Amniotic epithelial cell (primary cell): ENCODE measurements at regions not wholly inside any gene's neighbourhood (a gene's known extent, or its start where the extent isn't known, plus 50 kb on each side); places are given as distances from the start of the nearest gene placed in this dataset.
A peak's percentile ranks its signal among the peaks of the same experiment; 100 is the strongest.

Source experiments
- DNase-seq: peaks from one replicate; pipeline ENCODE4 v3.0.0-alpha.2; 2010; ENCODE audit warnings: low read depth

DNA sequence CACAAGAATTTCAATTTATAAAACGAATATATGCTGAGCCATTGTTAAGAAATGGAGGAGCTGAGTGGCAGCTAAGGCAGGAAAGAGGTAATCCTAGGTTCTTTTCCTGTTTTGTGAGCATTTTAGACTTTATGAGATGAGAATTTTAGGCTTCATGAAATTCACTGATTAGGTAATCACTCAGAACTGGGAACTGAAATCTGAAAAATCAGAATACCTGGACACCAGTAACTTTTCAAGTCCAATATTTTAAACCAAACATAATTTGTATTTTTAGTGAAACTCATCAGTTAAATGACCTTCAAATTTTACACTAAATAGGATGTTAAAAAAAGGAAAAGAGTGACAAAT lies 389.9 kb downstream of the HTR1B start:
- DNase-seq = no peak

DNA sequence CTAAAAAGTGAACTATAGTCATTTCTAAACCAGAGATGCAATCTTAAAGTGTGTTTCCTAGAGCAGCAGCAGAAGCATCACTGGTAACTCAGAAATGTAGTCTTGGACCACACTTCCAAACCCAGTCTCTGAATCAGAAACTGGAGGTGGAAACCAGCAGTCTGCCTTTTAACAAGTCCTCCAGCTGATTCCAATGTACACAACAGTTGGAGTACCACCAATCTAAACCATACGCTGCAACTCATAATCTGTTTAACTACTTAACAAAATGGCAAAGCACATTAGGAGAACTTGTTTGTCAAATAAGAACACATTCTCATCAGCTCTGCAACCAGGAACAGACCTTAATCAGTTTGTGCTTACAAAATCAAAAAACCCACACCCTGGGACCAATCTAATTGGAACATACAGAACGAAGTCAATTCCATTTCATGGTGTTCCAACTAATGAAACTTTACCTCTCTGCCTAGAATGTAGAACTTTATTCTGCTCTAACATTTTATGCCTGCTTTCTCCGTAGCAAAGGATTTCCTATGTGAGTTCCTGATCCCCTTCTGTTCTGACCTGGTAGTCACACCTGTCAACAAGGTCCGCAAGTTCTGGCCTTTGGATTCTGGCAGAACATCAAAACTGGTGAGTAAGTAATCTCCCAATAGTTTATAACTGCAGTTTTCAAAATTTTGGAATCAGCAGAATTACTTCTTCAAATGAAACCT lies 390.4 kb downstream of the HTR1B start:
- no peak for DNase-seq

DNA sequence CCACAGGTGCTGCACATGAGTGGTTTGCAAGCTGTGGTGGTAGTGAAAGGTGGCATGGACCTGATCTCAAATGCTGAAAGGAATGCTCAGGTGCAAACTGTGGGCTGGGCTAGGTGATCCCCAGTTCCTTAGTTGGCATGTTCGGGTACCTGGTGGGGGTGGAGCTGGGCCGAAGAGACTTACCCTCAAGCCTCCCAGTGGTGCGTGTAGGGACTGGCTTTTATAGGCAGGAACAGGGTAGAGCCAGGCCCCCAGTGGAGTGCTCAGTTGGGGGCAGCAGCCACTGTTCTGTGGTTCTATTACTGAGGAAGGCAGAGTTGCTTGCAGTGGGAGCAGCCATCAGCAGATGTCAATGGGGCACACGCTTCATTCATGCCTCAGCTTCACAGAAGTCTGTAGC lies 399.8 kb downstream of the HTR1B start:
- DNase-seq = no peak

DNA sequence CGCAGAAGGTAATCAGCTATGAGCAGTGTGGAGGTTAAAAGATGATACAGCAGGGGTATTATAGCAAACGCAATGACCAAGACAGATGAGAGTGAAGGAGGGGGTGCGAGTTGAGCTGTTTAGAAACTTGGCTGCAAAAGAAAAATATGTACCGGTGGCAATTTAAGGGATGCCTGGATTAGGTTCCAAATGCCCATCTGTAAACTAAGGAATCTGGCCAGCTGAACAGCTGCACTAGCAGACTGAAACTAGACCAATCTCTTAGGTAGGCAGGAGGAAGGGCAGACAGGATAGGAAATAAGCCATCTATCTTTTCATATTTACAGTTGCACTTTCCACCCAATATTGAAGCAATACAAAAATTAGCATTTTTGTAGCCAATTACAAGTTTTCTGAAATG lies 407.6 kb downstream of the HTR1B start:
- no peak for DNase-seq

GRCh38 chr6:77040568-77041195 lies 422.6 kb downstream of the HTR1B start:
- DNase-seq = peak; percentile 24

- peak; percentile 47 for DNase-seq
Observed at GRCh38 chr6:77038807-77039206, 424.5 kb downstream of the HTR1B start.

DNA sequence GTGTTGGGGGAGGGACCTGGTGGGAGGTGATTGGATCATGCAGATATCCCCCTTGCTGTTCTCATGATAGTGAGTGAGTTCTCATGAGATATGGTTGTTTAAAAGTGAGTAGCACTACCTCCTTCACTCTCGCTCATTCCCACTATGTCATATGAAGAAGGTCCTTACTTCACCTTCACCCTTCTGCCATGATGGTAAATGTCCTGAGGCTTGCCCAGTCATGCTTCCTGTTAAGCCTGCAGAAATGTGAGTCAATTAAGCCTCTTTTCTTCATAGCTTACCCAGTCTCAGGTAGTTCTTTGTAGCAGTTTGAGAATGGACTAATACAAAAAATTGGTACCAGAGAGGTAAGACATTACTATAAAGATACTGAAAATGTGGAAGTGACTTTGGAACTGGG lies 425.9 kb downstream of the HTR1B start:
- DNase-seq = no peak

DNA sequence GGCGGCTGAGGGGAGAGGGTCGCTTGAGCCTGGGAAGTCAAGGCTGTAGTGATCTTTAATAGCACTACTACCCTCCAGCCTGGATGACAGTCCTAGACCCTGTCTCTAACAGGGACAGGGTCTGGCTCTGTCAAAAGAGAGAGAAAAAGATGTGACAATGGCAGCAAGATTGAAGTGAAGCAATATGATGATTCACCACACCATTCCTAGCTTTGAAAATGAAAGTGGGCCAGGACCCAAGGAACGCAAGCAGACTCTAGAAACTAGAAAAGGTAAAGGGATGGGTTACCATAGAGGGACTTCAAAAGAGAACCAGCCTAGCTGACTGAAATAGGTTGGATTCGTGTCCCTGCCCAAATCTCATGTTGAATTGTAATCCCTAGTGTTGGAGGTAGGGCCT lies 426.9 kb downstream of the HTR1B start:
- DNase-seq = no peak

DNA sequence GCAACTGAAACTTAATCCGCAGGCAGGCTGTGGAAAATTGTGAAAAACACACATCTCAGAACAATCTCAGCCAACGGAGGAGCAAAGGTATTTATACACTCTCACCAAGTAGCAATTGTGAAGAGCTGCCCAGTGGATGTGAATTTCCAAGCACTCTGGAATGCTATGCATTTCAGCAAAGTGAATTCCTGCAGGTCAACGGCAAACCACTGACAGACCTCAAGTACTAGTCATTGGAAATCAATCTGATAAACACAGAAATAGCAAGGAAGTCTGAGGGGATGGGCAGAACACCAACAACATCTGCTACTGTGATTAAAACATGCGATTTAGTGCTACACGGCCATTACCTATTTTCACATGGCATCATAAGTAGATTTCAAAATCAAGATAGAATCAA lies 429.1 kb downstream of the HTR1B start:
- DNase-seq = peak; percentile 95

GRCh38 chr6:77030929-77031674 lies 432.2 kb downstream of the HTR1B start:
- DNase-seq = peak; percentile 74

GRCh38 chr6:77026341-77026740 lies 436.9 kb downstream of the HTR1B start:
- DNase-seq = no peak

DNA sequence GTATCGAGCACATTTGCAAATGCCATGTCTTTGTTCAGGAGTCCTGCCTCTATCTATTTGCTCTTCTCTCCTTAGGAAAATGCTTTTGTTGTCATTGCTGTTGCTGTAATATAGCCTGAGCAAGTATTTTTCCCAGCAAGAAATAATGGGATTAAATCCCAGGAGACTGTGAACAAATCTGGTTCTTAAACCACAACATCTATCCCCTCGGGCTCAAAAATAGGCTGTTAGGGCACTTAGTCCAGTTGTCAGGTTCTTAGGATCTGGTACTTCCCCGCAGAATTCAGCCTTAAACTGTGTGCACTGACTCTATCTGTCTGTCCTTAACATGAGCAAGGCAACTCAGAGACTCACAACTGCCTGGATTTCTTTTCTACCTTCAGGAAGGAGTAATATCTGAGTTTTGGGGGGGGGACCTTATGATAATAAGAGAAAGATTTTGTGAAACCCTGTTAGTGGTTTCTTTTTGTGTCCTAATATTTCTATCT lies 437.5 kb downstream of the HTR1B start:
- DNase-seq = no peak

- DNase-seq = no peak
Observed at GRCh38 chr6:77021778-77022177, 441.5 kb downstream of the HTR1B start.

DNA sequence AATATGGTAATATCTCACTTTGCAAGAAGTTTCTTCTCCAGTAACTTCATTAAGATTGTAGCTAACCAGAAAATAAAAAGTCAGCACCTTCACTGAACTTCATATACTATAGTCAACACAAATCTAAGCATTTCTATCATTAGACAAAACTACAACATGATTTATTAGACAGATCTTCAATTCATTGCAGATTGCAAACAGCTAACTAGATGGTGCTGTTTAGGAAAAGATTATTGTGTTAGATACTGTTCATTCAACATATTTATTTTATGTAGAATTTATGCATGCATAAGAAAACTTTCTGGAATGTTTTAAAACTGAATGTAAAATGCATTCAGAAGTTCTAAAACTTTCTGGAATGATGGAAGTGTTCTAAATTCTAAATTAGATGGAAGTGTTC lies 442.1 kb downstream of the HTR1B start:
- DNase-seq = no peak

- peak; percentile 71 for DNase-seq
Observed at GRCh38 chr6:77019081-77019480, 444.2 kb downstream of the HTR1B start.

GRCh38 chr6:77017537-77017936 lies 445.8 kb downstream of the HTR1B start:
- no peak for DNase-seq

- DNase-seq = peak; percentile 81
Observed at GRCh38 chr6:77015350-77015749, 447.9 kb downstream of the HTR1B start.

DNA sequence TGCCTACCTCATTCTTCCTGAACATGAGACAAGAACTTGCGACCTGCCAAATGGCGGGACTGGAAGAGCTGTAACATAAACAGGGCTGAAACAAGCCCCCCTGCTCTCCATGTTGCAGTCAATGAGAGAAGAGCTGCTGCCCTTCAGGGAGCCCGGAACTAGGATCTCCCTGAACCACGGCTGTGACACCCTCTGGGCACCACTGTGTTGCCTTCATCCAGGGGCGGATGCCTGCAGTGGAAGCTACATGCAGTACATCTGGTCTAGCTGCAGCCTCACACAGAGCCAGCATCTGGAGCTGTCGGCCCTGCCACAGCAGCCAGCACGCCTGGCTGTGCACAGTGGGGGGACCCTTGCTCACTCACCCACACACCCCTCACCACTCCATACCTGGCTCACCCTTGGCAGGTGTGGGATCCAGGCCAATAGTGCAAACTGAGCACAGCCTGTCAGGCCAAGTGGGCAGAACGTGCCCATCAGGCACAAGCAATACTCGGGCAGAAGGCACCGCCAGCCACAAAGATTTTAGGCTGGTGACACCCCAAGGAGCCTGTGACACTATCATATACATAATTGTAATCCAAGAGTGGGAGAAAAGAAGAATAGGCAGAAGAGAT lies 451.3 kb downstream of the HTR1B start:
- DNase-seq = no peak

- DNase-seq = no peak
Observed at GRCh38 chr6:77010931-77011542, 452.3 kb downstream of the HTR1B start.

DNA sequence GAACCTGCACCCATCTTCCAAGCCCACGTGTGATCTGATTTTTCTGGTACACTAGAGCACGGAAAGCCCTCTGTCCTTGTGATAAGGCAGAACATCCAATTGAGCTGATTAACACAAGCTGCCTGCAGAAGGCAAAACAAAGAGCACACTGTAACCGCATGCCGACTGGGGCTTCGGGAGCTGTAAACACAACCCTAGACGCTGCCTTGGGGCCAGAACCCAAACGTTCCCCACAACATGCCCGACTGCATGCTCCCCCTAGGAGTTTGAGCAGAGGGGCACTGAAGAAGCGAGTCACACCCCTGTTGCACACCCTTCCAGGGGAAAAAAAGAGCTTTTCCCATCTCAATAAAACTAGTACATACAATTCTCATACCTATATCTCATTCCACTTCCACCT lies 470.7 kb downstream of the HTR1B start:
- no peak for DNase-seq

DNA sequence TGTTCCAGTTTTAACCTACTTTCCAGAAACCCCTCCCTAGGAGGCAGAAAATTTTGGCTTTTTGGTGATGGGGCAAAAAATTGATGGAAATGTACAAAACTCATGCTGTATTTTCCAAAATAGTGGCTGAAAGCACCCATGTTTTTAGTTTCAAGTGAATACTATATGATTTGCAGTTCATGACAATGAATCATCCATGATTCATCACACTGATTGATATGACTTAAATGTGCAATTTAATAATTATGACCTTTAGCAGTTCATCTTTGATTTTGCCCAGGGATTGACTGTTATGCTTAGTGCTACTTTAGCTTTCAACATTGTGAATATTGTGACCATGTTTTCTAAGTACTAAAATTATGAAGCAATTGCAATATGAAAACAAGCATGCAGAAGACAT lies 478.7 kb downstream of the HTR1B start:
- no peak for DNase-seq

- DNase-seq = no peak
Observed at GRCh38 chr6:76982476-76983199, 480.7 kb downstream of the HTR1B start.
